ENCODE measurements at regions not wholly inside any gene's neighbourhood (a gene's known extent, or its start where the extent isn't known, plus 50 kb on each side); places are given as distances from the start of the nearest gene placed in this dataset.

GRCh38 chr3:23739536-23739935, 66.2 kb upstream of the UBE2E1 start:
- H3K36me3 ChIP-seq, result no peaks in the 10 kb centered on the region
- no peak overlapping the region for H3K4me3 ChIP-seq
- intact Hi-C loops (cut with DNase I), result no loop called here
- no peaks in the 10 kb centered on the region for H3K4me1 ChIP-seq
- no peak for TF ChIP-seq POLR2A (IDR thresholded peaks at IDR 0.05)
- TF ChIP-seq CTCF (IDR thresholded peaks at IDR 0.05), result no peak
- H3K27me3 ChIP-seq, result no peaks in the 10 kb centered on the region
- ATAC-seq (peak in 1 of 4 donors; percentile 68), DNase-seq (no peak)
- H3K27ac ChIP-seq, result no peak overlapping the region
- 16% methylated on average over 1 of the region's 1 CpG for WGBS (ENCODE audit: insufficient coverage, low coverage, low lambda C conversion rate, missing lambda C conversion rate)
- H3K9me3 ChIP-seq, result no peaks in the 10 kb centered on the region

GRCh38 chr3:23740517-23740965, 65.2 kb upstream of the UBE2E1 start:
- ATAC-seq, result peak in 2 of 4 donors; percentile 26 to 61
- Histone ChIP-seq H3K27me3 (no peaks in the 10 kb centered on the region), H3K9me3 (no peaks in the 10 kb centered on the region), H3K4me3 (no peak overlapping the region), H3K27ac (no peak overlapping the region), H3K4me1 (no peaks in the 10 kb centered on the region), H3K36me3 (no peaks in the 10 kb centered on the region)
- intact Hi-C loops (cut with DNase I), result no loop called here
- TF ChIP-seq CTCF (IDR thresholded peaks at IDR 0.05), result no peak
- no peak for TF ChIP-seq POLR2A (IDR thresholded peaks at IDR 0.05)
- no peak for DNase-seq
- 58% methylated on average over 2 of the region's 2 CpGs for WGBS (ENCODE audit: insufficient coverage, low coverage, low lambda C conversion rate, missing lambda C conversion rate)

- Histone ChIP-seq H3K4me3 (no peak overlapping the region), H3K27ac (no peak overlapping the region), H3K27me3 (no peaks in the 10 kb centered on the region), H3K9me3 (no peaks in the 10 kb centered on the region), H3K36me3 (no peaks in the 10 kb centered on the region), H3K4me1 (no peaks in the 10 kb centered on the region)
- DNase-seq (no peak), ATAC-seq (peak in 1 of 4 donors; percentile 57)
- WGBS (ENCODE audit: insufficient coverage, low coverage, low lambda C conversion rate, missing lambda C conversion rate), result 60% methylated on average over 6 of the region's 7 CpGs
- intact Hi-C loops (cut with DNase I), result no loop called here
- TF ChIP-seq POLR2A (IDR thresholded peaks at IDR 0.05) (no peak), CTCF (IDR thresholded peaks at IDR 0.05) (no peak)
Measured at GRCh38 chr3:23741036-23741706, 64.6 kb upstream of the UBE2E1 start.

- no peak for TF ChIP-seq POLR2A (IDR thresholded peaks at IDR 0.05)
- no peak for TF ChIP-seq CTCF (IDR thresholded peaks at IDR 0.05)
- Histone ChIP-seq H3K4me3 (no peak overlapping the region), H3K4me1 (no peaks in the 10 kb centered on the region), H3K36me3 (no peaks in the 10 kb centered on the region), H3K27me3 (no peaks in the 10 kb centered on the region), H3K27ac (no peak overlapping the region), H3K9me3 (no peaks in the 10 kb centered on the region)
- WGBS (ENCODE audit: insufficient coverage, low coverage, low lambda C conversion rate, missing lambda C conversion rate), result 33% methylated on average over 21 of the region's 24 CpGs
- ATAC-seq, result peak in 1 of 4 donors; percentile 35
- intact Hi-C loops (cut with DNase I), result no loop called here
- no peak for DNase-seq
Measured at GRCh38 chr3:23743141-23743784, 62.5 kb upstream of the UBE2E1 start.

Measured in right lobe of liver (tissue), 6 donors.